ENCODE measurements at regions not wholly inside any gene's neighbourhood (a gene's known extent, or its start where the extent isn't known, plus 50 kb on each side); places are given as distances from the start of the nearest gene placed in this dataset.

DNA sequence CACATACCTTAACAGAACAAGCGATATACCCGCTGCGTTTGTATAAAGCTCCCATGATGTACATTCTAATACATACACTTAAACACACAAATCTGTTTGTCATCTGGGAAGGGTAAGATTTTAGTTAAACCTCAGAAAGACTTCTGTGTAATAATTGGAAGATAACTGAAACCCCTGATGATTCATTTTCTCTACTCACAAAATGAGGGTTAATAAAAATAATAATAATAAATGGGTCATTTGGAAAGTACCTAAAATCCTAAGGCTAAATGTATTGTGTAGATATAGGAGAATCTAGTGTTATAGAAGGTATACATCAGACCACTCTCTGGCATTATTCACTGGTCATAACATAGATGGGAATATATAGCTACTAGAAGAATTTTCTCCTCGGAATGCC, 64.7 kb upstream of the SOX9 start (continued):
- TF ChIP-seq POLR2AphosphoS5 (IDR thresholded peaks at IDR 0.05; ENCODE audit: low read depth), result no peak
- TF ChIP-seq STAT1 (IDR thresholded peaks at IDR 0.05; ENCODE audit: unreplicated experiment), result no peak
- no peak for TF ChIP-seq EZH2phosphoT487 (IDR thresholded peaks at IDR 0.05; ENCODE audit: unreplicated experiment)
- TF ChIP-seq, protein P1, sequence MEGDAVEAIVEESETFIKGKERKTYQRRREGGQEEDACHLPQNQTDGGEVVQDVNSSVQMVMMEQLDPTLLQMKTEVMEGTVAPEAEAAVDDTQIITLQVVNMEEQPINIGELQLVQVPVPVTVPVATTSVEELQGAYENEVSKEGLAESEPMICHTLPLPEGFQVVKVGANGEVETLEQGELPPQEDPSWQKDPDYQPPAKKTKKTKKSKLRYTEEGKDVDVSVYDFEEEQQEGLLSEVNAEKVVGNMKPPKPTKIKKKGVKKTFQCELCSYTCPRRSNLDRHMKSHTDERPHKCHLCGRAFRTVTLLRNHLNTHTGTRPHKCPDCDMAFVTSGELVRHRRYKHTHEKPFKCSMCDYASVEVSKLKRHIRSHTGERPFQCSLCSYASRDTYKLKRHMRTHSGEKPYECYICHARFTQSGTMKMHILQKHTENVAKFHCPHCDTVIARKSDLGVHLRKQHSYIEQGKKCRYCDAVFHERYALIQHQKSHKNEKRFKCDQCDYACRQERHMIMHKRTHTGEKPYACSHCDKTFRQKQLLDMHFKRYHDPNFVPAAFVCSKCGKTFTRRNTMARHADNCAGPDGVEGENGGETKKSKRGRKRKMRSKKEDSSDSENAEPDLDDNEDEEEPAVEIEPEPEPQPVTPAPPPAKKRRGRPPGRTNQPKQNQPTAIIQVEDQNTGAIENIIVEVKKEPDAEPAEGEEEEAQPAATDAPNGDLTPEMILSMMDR (conservative IDR thresholded peaks at IDR 0.05; ENCODE audit: low read depth in 2 of 2), result no peak
- TF ChIP-seq, protein P2, sequence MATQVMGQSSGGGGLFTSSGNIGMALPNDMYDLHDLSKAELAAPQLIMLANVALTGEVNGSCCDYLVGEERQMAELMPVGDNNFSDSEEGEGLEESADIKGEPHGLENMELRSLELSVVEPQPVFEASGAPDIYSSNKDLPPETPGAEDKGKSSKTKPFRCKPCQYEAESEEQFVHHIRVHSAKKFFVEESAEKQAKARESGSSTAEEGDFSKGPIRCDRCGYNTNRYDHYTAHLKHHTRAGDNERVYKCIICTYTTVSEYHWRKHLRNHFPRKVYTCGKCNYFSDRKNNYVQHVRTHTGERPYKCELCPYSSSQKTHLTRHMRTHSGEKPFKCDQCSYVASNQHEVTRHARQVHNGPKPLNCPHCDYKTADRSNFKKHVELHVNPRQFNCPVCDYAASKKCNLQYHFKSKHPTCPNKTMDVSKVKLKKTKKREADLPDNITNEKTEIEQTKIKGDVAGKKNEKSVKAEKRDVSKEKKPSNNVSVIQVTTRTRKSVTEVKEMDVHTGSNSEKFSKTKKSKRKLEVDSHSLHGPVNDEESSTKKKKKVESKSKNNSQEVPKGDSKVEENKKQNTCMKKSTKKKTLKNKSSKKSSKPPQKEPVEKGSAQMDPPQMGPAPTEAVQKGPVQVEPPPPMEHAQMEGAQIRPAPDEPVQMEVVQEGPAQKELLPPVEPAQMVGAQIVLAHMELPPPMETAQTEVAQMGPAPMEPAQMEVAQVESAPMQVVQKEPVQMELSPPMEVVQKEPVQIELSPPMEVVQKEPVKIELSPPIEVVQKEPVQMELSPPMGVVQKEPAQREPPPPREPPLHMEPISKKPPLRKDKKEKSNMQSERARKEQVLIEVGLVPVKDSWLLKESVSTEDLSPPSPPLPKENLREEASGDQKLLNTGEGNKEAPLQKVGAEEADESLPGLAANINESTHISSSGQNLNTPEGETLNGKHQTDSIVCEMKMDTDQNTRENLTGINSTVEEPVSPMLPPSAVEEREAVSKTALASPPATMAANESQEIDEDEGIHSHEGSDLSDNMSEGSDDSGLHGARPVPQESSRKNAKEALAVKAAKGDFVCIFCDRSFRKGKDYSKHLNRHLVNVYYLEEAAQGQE (IDR thresholded peaks at IDR 0.05; ENCODE audit: unreplicated experiment), result no peak

DNA sequence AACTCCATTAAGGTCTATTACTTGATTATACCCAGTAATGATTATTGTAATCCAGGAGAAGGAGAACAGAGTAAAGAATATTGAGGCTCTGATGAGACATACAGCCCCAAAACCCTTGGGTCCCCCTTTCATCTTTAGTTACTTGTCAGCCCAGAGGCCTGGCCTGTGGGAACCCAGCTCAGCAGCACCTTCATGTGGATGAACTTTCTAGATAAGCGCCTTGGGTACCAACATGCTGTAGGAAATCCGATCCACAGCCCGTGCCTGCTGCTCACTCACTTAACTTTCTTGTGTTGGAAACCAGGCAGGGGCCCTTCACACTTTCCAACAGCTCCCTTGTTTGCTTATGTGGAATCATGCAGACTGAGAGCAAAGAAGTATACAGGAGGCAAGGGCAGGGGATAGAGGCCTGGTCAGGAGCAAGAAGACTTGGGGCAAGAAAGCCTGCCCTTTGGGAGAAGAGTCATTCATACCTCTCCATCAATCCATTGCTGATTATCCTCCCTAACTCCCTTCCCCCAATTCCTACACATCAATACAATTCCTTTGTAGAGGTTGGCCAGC, 64.0 kb upstream of the SOX9 start:
- ATAC-seq, result peak; percentile 73
- Histone ChIP-seq H2AFZ (peak overlapping the region; percentile 86; the same call in 1 of the 2 replicates), H3K4me3 (no peak overlapping the region), H3K4me2 (no peak overlapping the region), H3K36me3 (ENCODE audit: insufficient read depth) (no peaks in the 10 kb centered on the region), H4K20me1 (replicated peaks; ENCODE audit: insufficient read depth) (no peaks in the 10 kb centered on the region), H3K27ac (ENCODE audit: low read depth) (no peak overlapping the region), H3K4me1 (ENCODE audit: insufficient read depth) (peaks cover 5% of the 10 kb centered on the region; the same call in 1 of the 2 replicates), H3K27me3 (ENCODE audit: insufficient read depth) (no peaks in the 10 kb centered on the region), H3K79me2 (replicated peaks; ENCODE audit: insufficient read depth) (no peaks in the 10 kb centered on the region), H3F3A (replicated peaks; ENCODE audit: low read depth) (no peaks in the 10 kb centered on the region), H3K9me2 (ENCODE audit: insufficient read depth) (no peaks in the 10 kb centered on the region)
- TF ChIP-seq POLR2AphosphoS5 (IDR thresholded peaks at IDR 0.05; ENCODE audit: low read depth) (no peak), NANOG (IDR thresholded peaks at IDR 0.05; ENCODE audit: borderline replicate concordance) (no peak), ZNF331 (CRISPR knock-in tag; IDR thresholded peaks at IDR 0.05; ENCODE audit: low read depth) (no peak)
- TF ChIP-seq, protein P3, sequence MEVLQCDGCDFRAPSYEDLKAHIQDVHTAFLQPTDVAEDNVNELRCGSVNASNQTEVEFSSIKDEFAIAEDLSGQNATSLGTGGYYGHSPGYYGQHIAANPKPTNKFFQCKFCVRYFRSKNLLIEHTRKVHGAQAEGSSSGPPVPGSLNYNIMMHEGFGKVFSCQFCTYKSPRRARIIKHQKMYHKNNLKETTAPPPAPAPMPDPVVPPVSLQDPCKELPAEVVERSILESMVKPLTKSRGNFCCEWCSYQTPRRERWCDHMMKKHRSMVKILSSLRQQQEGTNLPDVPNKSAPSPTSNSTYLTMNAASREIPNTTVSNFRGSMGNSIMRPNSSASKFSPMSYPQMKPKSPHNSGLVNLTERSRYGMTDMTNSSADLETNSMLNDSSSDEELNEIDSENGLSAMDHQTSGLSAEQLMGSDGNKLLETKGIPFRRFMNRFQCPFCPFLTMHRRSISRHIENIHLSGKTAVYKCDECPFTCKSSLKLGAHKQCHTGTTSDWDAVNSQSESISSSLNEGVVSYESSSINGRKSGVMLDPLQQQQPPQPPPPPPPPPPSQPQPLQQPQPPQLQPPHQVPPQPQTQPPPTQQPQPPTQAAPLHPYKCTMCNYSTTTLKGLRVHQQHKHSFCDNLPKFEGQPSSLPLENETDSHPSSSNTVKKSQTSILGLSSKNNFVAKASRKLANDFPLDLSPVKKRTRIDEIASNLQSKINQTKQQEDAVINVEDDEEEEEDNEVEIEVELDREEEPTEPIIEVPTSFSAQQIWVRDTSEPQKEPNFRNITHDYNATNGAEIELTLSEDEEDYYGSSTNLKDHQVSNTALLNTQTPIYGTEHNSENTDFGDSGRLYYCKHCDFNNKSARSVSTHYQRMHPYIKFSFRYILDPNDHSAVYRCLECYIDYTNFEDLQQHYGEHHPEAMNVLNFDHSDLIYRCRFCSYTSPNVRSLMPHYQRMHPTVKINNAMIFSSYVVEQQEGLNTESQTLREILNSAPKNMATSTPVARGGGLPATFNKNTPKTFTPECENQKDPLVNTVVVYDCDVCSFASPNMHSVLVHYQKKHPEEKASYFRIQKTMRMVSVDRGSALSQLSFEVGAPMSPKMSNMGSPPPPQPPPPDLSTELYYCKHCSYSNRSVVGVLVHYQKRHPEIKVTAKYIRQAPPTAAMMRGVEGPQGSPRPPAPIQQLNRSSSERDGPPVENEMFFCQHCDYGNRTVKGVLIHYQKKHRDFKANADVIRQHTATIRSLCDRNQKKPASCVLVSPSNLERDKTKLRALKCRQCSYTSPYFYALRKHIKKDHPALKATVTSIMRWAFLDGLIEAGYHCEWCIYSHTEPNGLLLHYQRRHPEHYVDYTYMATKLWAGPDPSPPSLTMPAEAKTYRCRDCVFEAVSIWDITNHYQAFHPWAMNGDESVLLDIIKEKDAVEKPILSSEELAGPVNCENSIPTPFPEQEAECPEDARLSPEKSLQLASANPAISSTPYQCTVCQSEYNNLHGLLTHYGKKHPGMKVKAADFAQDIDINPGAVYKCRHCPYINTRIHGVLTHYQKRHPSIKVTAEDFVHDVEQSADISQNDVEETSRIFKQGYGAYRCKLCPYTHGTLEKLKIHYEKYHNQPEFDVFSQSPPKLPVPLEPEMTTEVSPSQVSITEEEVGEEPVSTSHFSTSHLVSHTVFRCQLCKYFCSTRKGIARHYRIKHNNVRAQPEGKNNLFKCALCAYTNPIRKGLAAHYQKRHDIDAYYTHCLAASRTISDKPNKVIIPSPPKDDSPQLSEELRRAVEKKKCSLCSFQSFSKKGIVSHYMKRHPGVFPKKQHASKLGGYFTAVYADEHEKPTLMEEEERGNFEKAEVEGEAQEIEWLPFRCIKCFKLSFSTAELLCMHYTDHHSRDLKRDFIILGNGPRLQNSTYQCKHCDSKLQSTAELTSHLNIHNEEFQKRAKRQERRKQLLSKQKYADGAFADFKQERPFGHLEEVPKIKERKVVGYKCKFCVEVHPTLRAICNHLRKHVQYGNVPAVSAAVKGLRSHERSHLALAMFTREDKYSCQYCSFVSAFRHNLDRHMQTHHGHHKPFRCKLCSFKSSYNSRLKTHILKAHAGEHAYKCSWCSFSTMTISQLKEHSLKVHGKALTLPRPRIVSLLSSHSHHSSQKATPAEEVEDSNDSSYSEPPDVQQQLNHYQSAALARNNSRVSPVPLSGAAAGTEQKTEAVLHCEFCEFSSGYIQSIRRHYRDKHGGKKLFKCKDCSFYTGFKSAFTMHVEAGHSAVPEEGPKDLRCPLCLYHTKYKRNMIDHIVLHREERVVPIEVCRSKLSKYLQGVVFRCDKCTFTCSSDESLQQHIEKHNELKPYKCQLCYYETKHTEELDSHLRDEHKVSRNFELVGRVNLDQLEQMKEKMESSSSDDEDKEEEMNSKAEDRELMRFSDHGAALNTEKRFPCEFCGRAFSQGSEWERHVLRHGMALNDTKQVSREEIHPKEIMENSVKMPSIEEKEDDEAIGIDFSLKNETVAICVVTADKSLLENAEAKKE (CRISPR knock-in tag; IDR thresholded peaks at IDR 0.05), result no peak
- TF ChIP-seq, protein P1 (conservative IDR thresholded peaks at IDR 0.05; ENCODE audit: low read depth in 2 of 2), result peak in 1 of 2 experiments; percentile 59; a peak in 2 of 4 replicates
- Mint-ChIP-seq H3K27me3 (ENCODE audit: insufficient read depth, low read depth, poor library complexity) (peaks cover 5% of the 10 kb centered on the region), H3K36me3 (ENCODE audit: low read depth) (no peaks in the 10 kb centered on the region), H3K27ac (no peak overlapping the region), H3K9me3 (no peaks in the 10 kb centered on the region), H3K4me1 (peaks cover 18% of the 10 kb centered on the region), H3K4me3 (no peak overlapping the region)
- peak; percentile 48 for DNase-seq (ENCODE audit: low spot score)

Data from GM23338 (cell line).